A549 (cell line): ENCODE measurements at regions not wholly inside any gene's neighbourhood (a gene's known extent, or its start where the extent isn't known, plus 50 kb on each side); places are given as distances from the start of the nearest gene placed in this dataset.

Experiments
- ATAC-seq, 2 experiments: fragments of 200-7000 bp in 1 of 2; fragments of >200 bp in 1 of 2; cut with Nextera tagmentation in 1 of 2; cut with Tn5 transposase in 1 of 2; 3 replicates each; pipeline versions ENCODE4 v1.8.0 to v1.9.1; 2018 to 2020; ENCODE audit warnings: mild to moderate bottlenecking in 1 of 2, moderate library complexity in 1 of 2
- CTCF ChIA-PET: fragments of 300-600 bp; sonication (Branson Sonifier 250); formaldehyde crosslinking; extraction: SDS; loops from one replicate; lab custom pipeline; 2021; ENCODE audit warnings: antibody characterized with exemption, inconsistent platforms; lab: Yijun Ruan, JAX
- POLR2A ChIA-PET: fragments of 350-600 bp; formaldehyde crosslinking; extraction: SDS; loops from one replicate; lab custom pipeline; 2021; ENCODE audit warnings: antibody characterized with exemption, inconsistent platforms; lab: Yijun Ruan, JAX
- DNase-seq, 2 experiments: peaks; one replicate each; pipeline versions ENCODE4 v3.0.0 to v3.0.0-alpha.2; 2011 to 2016; ENCODE audit warnings: low read depth in 1 of 2, low spot score in 1 of 2
- FAIRE-seq: peaks from 2 replicates; lab custom pipeline; 2011; peaks lifted over from hg19 to GRCh38; lab: Jason Lieb, UNC
- H3K27ac ChIP-seq, 2 experiments: fragments of >200 bp; sonication (Bioruptor Twin); formaldehyde crosslinking; 3 replicates each; pipeline ENCODE4 v1.5.1; 2016 to 2017
- H3K4me1 ChIP-seq: fragments of >200 bp; sonication (Bioruptor Twin); formaldehyde crosslinking; 3 replicates; pipeline ENCODE4 v1.6.1; 2016
- H3K4me2 ChIP-seq: fragments of >200 bp; sonication (Bioruptor Twin); formaldehyde crosslinking; 3 replicates; pipeline ENCODE4 v1.6.1; 2016
- H3K4me3 ChIP-seq: fragments of >200 bp; sonication (Bioruptor Twin); formaldehyde crosslinking; 3 replicates; pipeline ENCODE4 v1.5.1; 2016
- H3K9me3 ChIP-seq: fragments of >200 bp; sonication (Bioruptor Twin); formaldehyde crosslinking; 3 replicates; pipeline ENCODE4 v1.6.1; 2016
- CEBPB ChIP-seq, 2 experiments: fragments of >200 bp in 1 of 2; sonication (Bioruptor Twin) in 1 of 2; formaldehyde crosslinking in 1 of 2; IDR thresholded peaks; 2 replicates each; pipeline ENCODE4 v1.6.1; 2012 to 2016
- EHMT2 ChIP-seq: fragments of 200-600 bp; sonication (generic); IDR thresholded peaks from 2 replicates; pipeline ENCODE4 v1.6.1; 2016; ENCODE audit warnings: antibody characterized with exemption, low read depth, mild to moderate bottlenecking, moderate library complexity
- ESRRA ChIP-seq: fragments of 150-350 bp; IDR thresholded peaks from 2 replicates; pipeline ENCODE4 v1.6.1; 2014; ENCODE audit warnings: mild to moderate bottlenecking, low read length, borderline replicate concordance
- FOSB ChIP-seq: fragments of 250-450 bp; sonication (Bioruptor Pico); IDR thresholded peaks from 2 replicates; pipeline ENCODE4 v1.5.0; 2020; ENCODE audit warnings: mild to moderate bottlenecking, moderate library complexity
- FOXS1 ChIP-seq: fragments of 250-450 bp; sonication (Bioruptor Pico); IDR thresholded peaks from 2 replicates; pipeline ENCODE4 v1.5.0; 2020; ENCODE audit warnings: mild to moderate bottlenecking, moderate library complexity
- GATA3 ChIP-seq: IDR thresholded peaks from 2 replicates; pipeline ENCODE4 v1.6.1; 2012; ENCODE audit warnings: borderline replicate concordance
- HDAC2 ChIP-seq: fragments of 200-600 bp; sonication (generic); IDR thresholded peaks from 2 replicates; pipeline ENCODE4 v1.6.1; 2016
- HOXA7 ChIP-seq: fragments of 250-450 bp; sonication (Bioruptor Pico); IDR thresholded peaks from 2 replicates; pipeline ENCODE4 v1.5.0; 2020; ENCODE audit warnings: mild to moderate bottlenecking, moderate library complexity
- HOXB13 ChIP-seq: fragments of 250-450 bp; sonication (Bioruptor Pico); IDR thresholded peaks from 2 replicates; pipeline ENCODE4 v1.5.0; 2020; ENCODE audit warnings: low read depth, mild to moderate bottlenecking, moderate library complexity
- JUN ChIP-seq, 2 experiments: fragments of >200 bp; sonication (Bioruptor Twin); formaldehyde crosslinking; IDR thresholded peaks; 2 replicates in 1 of 2; 3 replicates in 1 of 2; pipeline ENCODE4 v1.6.1; 2016 to 2017
- KDM1A ChIP-seq: fragments of 200-600 bp; sonication (generic); IDR thresholded peaks from 2 replicates; pipeline ENCODE4 v1.6.1; 2016; ENCODE audit warnings: low read depth, mild to moderate bottlenecking
- MAFK ChIP-seq: fragments of 450-650 bp; IDR thresholded peaks from 2 replicates; pipeline ENCODE4 v1.6.1; 2014; ENCODE audit not compliant: partially characterized antibody
- MAZ ChIP-seq: fragments of 150-350 bp; IDR thresholded peaks from 2 replicates; pipeline ENCODE4 v1.6.1; 2014; ENCODE audit warnings: antibody characterized with exemption, low read depth, low read length, borderline replicate concordance
- MYC ChIP-seq: IDR thresholded peaks from 2 replicates; pipeline ENCODE4 v1.6.1; 2012; ENCODE audit warnings: mild to moderate bottlenecking, inconsistent platforms, low read length, improper control_type of control experiment, borderline replicate concordance
- NFE2L2 ChIP-seq: fragments of 150-350 bp; conservative IDR thresholded peaks from 2 replicates; pipeline ENCODE4 v1.6.1; 2014; ENCODE audit warnings: low read length
- NR3C1 ChIP-seq: fragments of >200 bp; sonication (Bioruptor Twin); formaldehyde crosslinking; IDR thresholded peaks from 3 replicates; pipeline ENCODE4 v1.6.1; 2017
- POLR2A ChIP-seq: IDR thresholded peaks from 2 replicates; pipeline ENCODE4 v1.6.1; 2012; ENCODE audit warnings: mild to moderate bottlenecking, low read length
- RNF2 ChIP-seq: fragments of 200-600 bp; sonication (generic); IDR thresholded peaks from 2 replicates; pipeline ENCODE4 v1.6.1; 2016; ENCODE audit warnings: low read depth, mild to moderate bottlenecking, antibody characterized with exemption, moderate library complexity, borderline replicate concordance
- SREBF2 ChIP-seq: fragments of 450-650 bp; IDR thresholded peaks from 2 replicates; pipeline ENCODE4 v1.6.1; 2014; ENCODE audit warnings: mild to moderate bottlenecking, moderate library complexity
- TFCP2L1 ChIP-seq: fragments of 250-450 bp; sonication (Bioruptor Pico); IDR thresholded peaks from 2 replicates; pipeline ENCODE4 v1.5.0; 2021; ENCODE audit warnings: mild to moderate bottlenecking
- ZC3H11A ChIP-seq: fragments of 450-650 bp; IDR thresholded peaks from 2 replicates; pipeline ENCODE4 v1.6.1; 2014; ENCODE audit warnings: antibody characterized with exemption, mild to moderate bottlenecking
- ZFP36 ChIP-seq: fragments of 450-650 bp; IDR thresholded peaks from 2 replicates; pipeline ENCODE4 v1.6.1; 2014; ENCODE audit warnings: borderline replicate concordance; ENCODE audit not compliant: partially characterized antibody
- ZNF302 ChIP-seq: fragments of 250-450 bp; sonication (Bioruptor Pico); IDR thresholded peaks from 2 replicates; pipeline ENCODE4 v1.9.0; 2021; ENCODE audit warnings: inconsistent platforms, mild to moderate bottlenecking, moderate library complexity
- ZSCAN20 ChIP-seq: fragments of 250-450 bp; sonication (Bioruptor Pico); IDR thresholded peaks from 2 replicates; pipeline ENCODE4 v1.8.0; 2022; ENCODE audit warnings: mild to moderate bottlenecking, moderate library complexity
- WGBS: methylation state at CpG from one replicate; pipeline ENCODE4 v1.1.6; 2017; ENCODE audit errors: missing lambda C conversion rate; 5-methylcytosine and 5-hydroxymethylcytosine counted together
- TF ChIP-seq, protein P1 (sequence below): fragments of >200 bp; sonication (Bioruptor Twin); formaldehyde crosslinking; IDR thresholded peaks from 3 replicates; pipeline ENCODE4 v1.5.1; 2016
- TF ChIP-seq, protein P2 (sequence below): fragments of 150-350 bp; IDR thresholded peaks from 2 replicates; pipeline ENCODE4 v1.6.1; 2014; ENCODE audit warnings: low read depth, mild to moderate bottlenecking, low read length
- TF ChIP-seq, protein P3 (sequence below): fragments of >200 bp; sonication (Bioruptor Twin); formaldehyde crosslinking; IDR thresholded peaks from 3 replicates; pipeline ENCODE4 v1.6.1; 2016
- TF ChIP-seq, protein P4 (sequence below): fragments of 450-650 bp; IDR thresholded peaks from 2 replicates; pipeline ENCODE4 v1.6.1; 2014; ENCODE audit warnings: antibody characterized with exemption
- TF ChIP-seq, protein P5 (sequence below): IDR thresholded peaks from 2 replicates; pipeline ENCODE4 v1.6.1; 2012
- TF ChIP-seq, protein P6 (sequence below): IDR thresholded peaks from 2 replicates; pipeline ENCODE4 v1.6.1; 2012

DNA sequence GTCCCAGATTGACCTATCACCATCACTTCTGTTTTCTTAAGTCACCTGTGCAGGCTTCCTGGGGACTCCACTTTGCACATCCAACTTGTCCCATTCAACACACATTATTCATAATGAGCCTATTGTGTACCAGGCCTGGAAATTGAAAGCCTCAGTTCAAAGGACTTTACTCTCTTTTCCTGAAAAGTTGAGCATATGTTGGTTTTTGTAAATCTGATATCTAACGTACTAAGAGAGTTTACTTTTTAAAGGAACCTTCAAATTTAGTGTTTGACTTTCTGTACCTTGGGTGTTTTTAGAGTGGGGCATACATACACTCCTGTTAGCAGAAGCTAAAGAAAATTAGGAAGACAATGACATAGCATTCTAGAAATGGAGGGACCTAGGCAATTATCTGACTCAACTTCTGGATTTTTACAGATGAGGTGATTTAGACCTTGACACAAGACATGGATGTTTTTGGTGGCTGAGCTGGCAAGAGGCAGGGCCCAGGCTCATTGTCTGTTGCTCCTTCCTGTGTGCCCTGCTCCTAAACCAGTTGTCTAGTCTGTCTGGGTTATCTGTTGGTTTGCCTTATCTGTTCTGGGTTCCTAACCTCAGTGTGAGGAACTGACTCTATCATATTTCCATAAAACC, 336.5 kb downstream of the RPS6KC1 start:
- ATAC-seq = no peak
- no peak for DNase-seq
- ChIA-PET CTCF (no interaction called here), POLR2A (no interaction called here)
- 19% methylated on average over 1 of the region's 1 CpG for WGBS
- Histone ChIP-seq H3K4me1 (no peaks in the 10 kb centered on the region), H3K4me2 (no peak overlapping the region), H3K9me3 (no peaks in the 10 kb centered on the region), H3K4me3 (no peak overlapping the region), H3K27ac (no peak overlapping the region)
- no peak for FAIRE-seq
- TF ChIP-seq FOSB (CRISPR knock-in tag) (no peak), CEBPB (IDR thresholded peaks at IDR 0.05) (no peak), MAZ (no peak), EHMT2 (no peak), POLR2A (no peak)

DNA sequence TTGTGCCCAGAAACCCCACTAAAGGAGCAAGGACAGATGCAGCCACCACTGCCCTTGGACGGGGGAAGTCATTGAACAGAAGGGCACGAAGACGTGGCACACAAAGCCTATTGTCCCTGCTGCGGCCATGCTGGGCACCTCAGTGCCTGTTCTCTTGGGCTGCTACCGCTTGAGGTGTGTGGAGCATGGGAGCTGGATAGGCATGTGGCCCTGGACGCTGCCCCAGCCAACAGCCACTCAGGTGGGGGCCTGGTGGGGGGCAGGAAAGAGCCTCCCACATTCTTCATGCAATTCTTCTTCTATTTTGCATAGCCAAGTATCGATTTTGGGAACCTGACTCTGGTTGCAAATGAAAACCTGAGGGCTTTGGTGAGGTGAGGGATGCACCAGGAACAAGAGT, 337.2 kb downstream of the RPS6KC1 start:
- Histone ChIP-seq H3K4me3 (no peak overlapping the region), H3K4me2 (no peak overlapping the region), H3K27ac (no peak overlapping the region), H3K9me3 (no peaks in the 10 kb centered on the region), H3K4me1 (no peaks in the 10 kb centered on the region)
- DNase-seq (no peak), FAIRE-seq (no peak), ATAC-seq (no peak)
- ChIA-PET POLR2A (no interaction called here), CTCF (interaction anchor here (1.1 kb wide), 1 partner anchor 15 kb away, joined by 5 read pairs; no protein-coding TSS in a partner anchor)
- 9% methylated on average over 7 of the region's 7 CpGs for WGBS
- TF ChIP-seq MAFK (no peak), GATA3 (no peak), SREBF2 (no peak), HOXB13 (CRISPR knock-in tag) (no peak), KDM1A (no peak), FOXS1 (CRISPR knock-in tag) (no peak), TFCP2L1 (CRISPR knock-in tag) (no peak), ZSCAN20 (no peak)
- TF ChIP-seq, protein P1, sequence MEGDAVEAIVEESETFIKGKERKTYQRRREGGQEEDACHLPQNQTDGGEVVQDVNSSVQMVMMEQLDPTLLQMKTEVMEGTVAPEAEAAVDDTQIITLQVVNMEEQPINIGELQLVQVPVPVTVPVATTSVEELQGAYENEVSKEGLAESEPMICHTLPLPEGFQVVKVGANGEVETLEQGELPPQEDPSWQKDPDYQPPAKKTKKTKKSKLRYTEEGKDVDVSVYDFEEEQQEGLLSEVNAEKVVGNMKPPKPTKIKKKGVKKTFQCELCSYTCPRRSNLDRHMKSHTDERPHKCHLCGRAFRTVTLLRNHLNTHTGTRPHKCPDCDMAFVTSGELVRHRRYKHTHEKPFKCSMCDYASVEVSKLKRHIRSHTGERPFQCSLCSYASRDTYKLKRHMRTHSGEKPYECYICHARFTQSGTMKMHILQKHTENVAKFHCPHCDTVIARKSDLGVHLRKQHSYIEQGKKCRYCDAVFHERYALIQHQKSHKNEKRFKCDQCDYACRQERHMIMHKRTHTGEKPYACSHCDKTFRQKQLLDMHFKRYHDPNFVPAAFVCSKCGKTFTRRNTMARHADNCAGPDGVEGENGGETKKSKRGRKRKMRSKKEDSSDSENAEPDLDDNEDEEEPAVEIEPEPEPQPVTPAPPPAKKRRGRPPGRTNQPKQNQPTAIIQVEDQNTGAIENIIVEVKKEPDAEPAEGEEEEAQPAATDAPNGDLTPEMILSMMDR = no peak
- TF ChIP-seq, protein P2, sequence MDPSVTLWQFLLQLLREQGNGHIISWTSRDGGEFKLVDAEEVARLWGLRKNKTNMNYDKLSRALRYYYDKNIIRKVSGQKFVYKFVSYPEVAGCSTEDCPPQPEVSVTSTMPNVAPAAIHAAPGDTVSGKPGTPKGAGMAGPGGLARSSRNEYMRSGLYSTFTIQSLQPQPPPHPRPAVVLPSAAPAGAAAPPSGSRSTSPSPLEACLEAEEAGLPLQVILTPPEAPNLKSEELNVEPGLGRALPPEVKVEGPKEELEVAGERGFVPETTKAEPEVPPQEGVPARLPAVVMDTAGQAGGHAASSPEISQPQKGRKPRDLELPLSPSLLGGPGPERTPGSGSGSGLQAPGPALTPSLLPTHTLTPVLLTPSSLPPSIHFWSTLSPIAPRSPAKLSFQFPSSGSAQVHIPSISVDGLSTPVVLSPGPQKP = no peak

DNA sequence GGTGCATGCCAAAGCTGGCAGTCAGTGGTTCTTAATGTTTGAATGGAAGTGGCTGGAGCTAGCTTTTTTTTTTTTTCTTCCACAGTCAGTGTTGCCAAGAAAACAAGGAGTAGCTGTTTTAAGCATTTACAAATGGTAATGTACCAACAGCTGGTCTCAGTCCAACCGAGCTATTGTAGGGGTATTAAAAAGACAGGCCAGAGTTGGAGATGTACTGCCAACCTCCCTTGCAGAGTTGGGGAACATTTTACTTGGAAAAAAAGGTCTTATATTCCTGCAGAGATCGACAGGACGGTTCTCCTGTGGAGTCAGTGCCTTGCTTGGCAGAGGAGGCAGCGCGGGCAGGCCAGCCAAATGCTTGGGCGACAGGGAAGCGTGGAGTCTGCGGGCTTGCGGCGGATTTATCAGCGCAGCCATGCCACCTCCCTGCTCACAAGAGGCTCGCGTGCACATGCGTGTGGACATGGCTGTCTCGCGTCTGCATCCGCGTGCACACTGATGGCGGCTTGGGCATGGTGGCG, 338.1 kb downstream of the RPS6KC1 start:
- no peak for FAIRE-seq

More for the DNA sequence above, 338.1 kb downstream of the RPS6KC1 start:
- 74% methylated on average over 20 of the region's 20 CpGs for WGBS
- DNase-seq = no peak
- no peak overlapping the region for H3K4me3 ChIP-seq
- TF ChIP-seq MYC = no peak
- TF ChIP-seq, protein P3, sequence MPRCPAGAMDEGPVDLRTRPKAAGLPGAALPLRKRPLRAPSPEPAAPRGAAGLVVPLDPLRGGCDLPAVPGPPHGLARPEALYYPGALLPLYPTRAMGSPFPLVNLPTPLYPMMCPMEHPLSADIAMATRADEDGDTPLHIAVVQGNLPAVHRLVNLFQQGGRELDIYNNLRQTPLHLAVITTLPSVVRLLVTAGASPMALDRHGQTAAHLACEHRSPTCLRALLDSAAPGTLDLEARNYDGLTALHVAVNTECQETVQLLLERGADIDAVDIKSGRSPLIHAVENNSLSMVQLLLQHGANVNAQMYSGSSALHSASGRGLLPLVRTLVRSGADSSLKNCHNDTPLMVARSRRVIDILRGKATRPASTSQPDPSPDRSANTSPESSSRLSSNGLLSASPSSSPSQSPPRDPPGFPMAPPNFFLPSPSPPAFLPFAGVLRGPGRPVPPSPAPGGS = no peak
- no peak for TF ChIP-seq ESRRA
- no peak for TF ChIP-seq JUN (IDR thresholded peaks at IDR 0.05)
- TF ChIP-seq, protein P4, sequence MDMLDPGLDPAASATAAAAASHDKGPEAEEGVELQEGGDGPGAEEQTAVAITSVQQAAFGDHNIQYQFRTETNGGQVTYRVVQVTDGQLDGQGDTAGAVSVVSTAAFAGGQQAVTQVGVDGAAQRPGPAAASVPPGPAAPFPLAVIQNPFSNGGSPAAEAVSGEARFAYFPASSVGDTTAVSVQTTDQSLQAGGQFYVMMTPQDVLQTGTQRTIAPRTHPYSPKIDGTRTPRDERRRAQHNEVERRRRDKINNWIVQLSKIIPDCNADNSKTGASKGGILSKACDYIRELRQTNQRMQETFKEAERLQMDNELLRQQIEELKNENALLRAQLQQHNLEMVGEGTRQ = no peak
- TF ChIP-seq HOXA7 (CRISPR knock-in tag) = no peak
- no peak for TF ChIP-seq SREBF2
- TF ChIP-seq, protein P5, sequence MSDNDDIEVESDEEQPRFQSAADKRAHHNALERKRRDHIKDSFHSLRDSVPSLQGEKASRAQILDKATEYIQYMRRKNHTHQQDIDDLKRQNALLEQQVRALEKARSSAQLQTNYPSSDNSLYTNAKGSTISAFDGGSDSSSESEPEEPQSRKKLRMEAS = no peak
- TF ChIP-seq HDAC2 = no peak
- TF ChIP-seq, protein P6, sequence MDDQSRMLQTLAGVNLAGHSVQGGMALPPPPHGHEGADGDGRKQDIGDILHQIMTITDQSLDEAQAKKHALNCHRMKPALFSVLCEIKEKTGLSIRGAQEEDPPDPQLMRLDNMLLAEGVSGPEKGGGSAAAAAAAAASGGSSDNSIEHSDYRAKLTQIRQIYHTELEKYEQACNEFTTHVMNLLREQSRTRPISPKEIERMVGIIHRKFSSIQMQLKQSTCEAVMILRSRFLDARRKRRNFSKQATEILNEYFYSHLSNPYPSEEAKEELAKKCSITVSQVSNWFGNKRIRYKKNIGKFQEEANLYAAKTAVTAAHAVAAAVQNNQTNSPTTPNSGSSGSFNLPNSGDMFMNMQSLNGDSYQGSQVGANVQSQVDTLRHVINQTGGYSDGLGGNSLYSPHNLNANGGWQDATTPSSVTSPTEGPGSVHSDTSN = no peak
- TF ChIP-seq ZNF302 (CRISPR knock-in tag) = no peak
- TF ChIP-seq ZFP36 = no peak
- TF ChIP-seq KDM1A = no peak
- no peak for TF ChIP-seq MAFK
- TF ChIP-seq NR3C1 = no peak
- TF ChIP-seq ZC3H11A = no peak
- no peak for TF ChIP-seq MAZ
- no peak for TF ChIP-seq RNF2
- no peak for TF ChIP-seq NFE2L2
- TF ChIP-seq, all 56 proteins: peak for 0
- ATAC-seq = no peak
- no peaks in the 10 kb centered on the region for H3K9me3 ChIP-seq
- H3K4me2 ChIP-seq = no peak overlapping the region
- CTCF ChIA-PET = interaction anchor here (1.1 kb wide), 1 partner anchor 16 kb away, joined by 5 read pairs; no protein-coding TSS in a partner anchor
- no peaks in the 10 kb centered on the region for H3K4me1 ChIP-seq
- POLR2A ChIA-PET = no interaction called here
- no peak overlapping the region for H3K27ac ChIP-seq
